Duodenal mucosa (tissue), 2 donors: ENCODE measurements at regions not wholly inside any gene's neighbourhood (a gene's known extent, or its start where the extent isn't known, plus 50 kb on each side); places are given as distances from the start of the nearest gene placed in this dataset.

Source experiments
- H3K27ac ChIP-seq: one replicate; pipeline ENCODE4 v1.7.0; 2013; ENCODE audit warnings: low read depth, low read length
- H3K27me3 ChIP-seq, 2 donors: one replicate each; pipeline ENCODE4 v1.7.0; 2013; ENCODE audit warnings: low read length in 2 of 2, control low read depth in 1 of 2; ENCODE audit not compliant: insufficient read depth in 2 of 2, control insufficient read depth in 1 of 2
- H3K36me3 ChIP-seq, 2 donors: one replicate each; pipeline ENCODE4 v1.7.0; 2013; ENCODE audit warnings: low read length in 2 of 2, control low read depth in 1 of 2; ENCODE audit not compliant: insufficient read depth in 2 of 2, control insufficient read depth in 1 of 2
- H3K4me1 ChIP-seq, 2 donors: one replicate each; pipeline ENCODE4 v1.7.0; 2013; ENCODE audit warnings: low read length in 2 of 2, control low read depth in 1 of 2; ENCODE audit not compliant: insufficient read depth in 2 of 2, control insufficient read depth in 1 of 2
- H3K4me3 ChIP-seq, 2 donors: one replicate each; pipeline ENCODE4 v1.7.0; 2013; ENCODE audit warnings: low read length in 2 of 2, low read depth in 1 of 2
- H3K9ac ChIP-seq, 2 donors: one replicate each; pipeline ENCODE4 v1.7.0; 2013; ENCODE audit warnings: low read length in 2 of 2, low read depth in 1 of 2
- H3K9me3 ChIP-seq, 2 donors: one replicate each; pipeline ENCODE4 v1.7.0; 2013; ENCODE audit warnings: low read length in 2 of 2, control low read depth in 1 of 2; ENCODE audit not compliant: control insufficient read depth in 1 of 2

DNA sequence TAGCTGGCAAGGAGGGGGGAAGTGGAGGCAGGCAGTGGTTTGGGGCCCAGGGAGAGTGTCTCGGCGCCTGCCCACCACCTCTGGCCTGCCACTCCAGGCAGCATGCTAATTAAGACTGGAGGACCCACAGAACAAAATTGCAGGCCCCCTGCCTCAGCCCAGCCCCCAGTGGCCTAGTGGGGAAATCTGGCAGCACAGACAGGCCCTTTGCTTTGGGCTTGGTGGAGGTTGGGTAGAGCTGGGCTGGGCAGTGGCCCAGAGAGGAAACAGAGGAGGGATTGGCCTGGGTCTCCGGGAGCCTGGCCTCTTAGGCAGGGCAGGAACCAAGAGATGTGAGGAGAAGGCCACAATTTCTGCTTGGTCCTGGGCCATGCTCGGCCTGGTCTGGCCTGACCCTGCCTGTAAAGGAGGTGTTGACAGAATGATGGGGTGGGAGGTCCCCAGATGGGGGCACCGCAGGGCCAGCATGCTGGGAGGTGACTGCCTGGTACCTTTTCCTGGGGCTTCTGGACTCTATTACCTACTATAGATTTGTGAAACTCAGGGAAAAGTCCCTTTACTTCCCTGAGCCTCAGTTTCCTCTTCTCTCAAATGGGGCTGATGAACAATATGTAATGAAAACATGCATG lies 92.4 kb upstream of the PJA1 start:
- H3K9ac ChIP-seq, result no peak overlapping the region
- no peaks in the 10 kb centered on the region for H3K9me3 ChIP-seq
- H3K4me1 ChIP-seq, result no peaks in the 10 kb centered on the region
- no peaks in the 10 kb centered on the region for H3K27me3 ChIP-seq
- H3K36me3 ChIP-seq, result no peaks in the 10 kb centered on the region
- no peak overlapping the region for H3K27ac ChIP-seq
- H3K4me3 ChIP-seq, result no peak overlapping the region

DNA sequence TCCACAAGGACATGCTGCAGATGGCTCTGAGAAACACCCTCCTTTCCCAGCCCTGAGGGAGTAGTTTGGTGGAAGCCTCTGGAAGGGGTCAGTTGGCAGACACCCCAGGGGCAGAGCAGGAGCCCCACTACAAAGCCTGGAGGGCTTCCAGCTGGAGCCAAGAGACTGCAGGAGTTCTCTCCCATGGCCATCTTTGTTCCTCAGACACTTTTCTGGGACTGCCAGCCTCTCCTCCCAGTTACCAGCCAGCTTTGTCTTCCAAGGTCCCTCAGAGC lies 91.0 kb upstream of the PJA1 start:
- Histone ChIP-seq H3K4me1 (no peaks in the 10 kb centered on the region), H3K9me3 (no peaks in the 10 kb centered on the region), H3K36me3 (no peaks in the 10 kb centered on the region)

DNA sequence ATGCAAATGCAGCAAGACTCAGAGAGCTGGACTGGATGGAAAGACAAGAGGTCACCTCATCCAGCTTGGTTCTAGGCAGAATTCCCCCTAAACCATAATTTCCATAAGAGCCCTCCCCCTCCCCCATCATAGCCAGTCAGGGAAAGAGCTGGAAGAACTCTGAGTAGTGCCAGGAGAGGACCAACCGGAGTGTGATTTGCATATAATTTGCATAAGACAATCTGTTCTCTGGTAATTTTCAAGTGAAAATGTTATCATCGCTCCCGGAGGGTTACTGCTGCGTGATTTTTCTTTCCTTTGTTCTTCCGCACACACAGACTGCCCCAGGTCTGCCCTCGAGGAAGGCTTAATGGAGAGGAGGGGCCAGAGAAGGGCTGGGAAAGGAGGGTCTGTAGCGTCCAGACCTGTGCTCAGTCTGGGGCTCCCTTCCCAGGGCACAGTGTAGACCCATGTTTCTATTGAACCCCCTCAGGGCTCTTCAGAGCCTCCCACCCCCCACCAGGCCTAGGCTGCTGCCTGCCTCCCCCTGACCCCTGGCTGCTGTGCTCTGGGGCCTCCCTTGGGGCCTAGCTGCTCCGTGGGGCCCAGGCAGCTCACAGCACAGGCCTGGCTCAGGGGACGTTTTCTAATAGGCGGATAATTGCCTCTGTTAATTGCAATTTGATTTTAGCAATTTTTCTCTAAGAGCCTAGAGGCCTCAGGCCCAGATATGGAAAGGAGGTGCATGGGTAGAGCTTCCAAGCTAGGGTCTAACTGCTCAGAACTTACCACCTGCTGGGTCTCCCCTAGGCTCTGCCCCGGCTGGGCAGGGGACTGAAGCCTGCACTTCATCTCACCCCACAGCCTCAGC lies 90.4 kb upstream of the PJA1 start:
- Histone ChIP-seq H3K27me3 (no peaks in the 10 kb centered on the region), H3K4me1 (no peaks in the 10 kb centered on the region), H3K9ac (no peak overlapping the region), H3K36me3 (no peaks in the 10 kb centered on the region), H3K4me3 (no peak overlapping the region), H3K27ac (no peak overlapping the region), H3K9me3 (no peaks in the 10 kb centered on the region)

More for the DNA sequence above, 91.0 kb upstream of the PJA1 start:
- Histone ChIP-seq H3K27ac (no peak overlapping the region), H3K4me3 (no peak overlapping the region), H3K27me3 (no peaks in the 10 kb centered on the region), H3K9ac (no peak overlapping the region)

DNA sequence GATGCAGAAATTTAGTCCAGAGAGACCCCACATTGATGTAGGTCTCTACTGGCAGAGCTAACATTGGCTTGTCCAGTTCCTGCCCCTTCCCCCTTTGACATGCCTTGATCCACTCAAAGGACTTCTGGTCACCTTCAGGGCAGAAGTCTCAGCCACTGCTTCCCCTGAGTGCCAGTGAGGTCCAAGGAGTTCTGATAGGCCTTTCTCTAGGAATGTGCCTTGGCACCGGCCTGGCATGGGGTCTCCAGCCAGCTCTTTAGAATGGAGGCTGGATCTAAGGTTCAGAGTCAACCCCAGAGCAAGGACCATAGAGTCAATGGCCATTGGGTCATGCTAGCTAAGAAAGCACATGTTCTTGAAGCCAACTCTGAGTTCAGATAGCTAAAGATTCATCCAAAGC lies 88.6 kb upstream of the PJA1 start:
- no peaks in the 10 kb centered on the region for H3K4me1 ChIP-seq

DNA sequence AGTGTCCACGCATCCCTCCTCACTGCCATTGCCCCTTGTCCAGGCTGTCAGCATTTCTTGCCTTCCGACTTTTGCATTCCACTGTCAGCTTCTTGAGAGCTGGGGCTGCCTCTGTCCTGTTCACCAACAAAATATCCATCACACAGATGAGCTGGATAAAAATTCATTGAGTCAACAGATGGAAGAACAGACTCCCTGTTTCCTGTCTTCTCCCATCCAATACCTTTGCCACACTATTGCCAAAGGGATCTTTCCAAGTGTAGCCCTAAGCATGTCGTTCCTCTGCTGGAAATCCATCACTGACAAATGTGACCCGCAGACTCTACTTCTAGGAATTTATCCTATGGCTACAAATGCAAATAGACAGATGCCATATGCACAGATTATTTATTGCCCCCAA lies 78.0 kb upstream of the PJA1 start:
- H3K36me3 ChIP-seq, result no peaks in the 10 kb centered on the region
- H3K4me3 ChIP-seq, result no peak overlapping the region
- no peaks in the 10 kb centered on the region for H3K4me1 ChIP-seq
- no peak overlapping the region for H3K9ac ChIP-seq
- H3K9me3 ChIP-seq, result no peaks in the 10 kb centered on the region
- H3K27ac ChIP-seq, result no peak overlapping the region
- H3K27me3 ChIP-seq, result no peaks in the 10 kb centered on the region

More for the DNA sequence above, 88.6 kb upstream of the PJA1 start:
- Histone ChIP-seq H3K27me3 (no peaks in the 10 kb centered on the region), H3K27ac (no peak overlapping the region), H3K9me3 (no peaks in the 10 kb centered on the region), H3K36me3 (no peaks in the 10 kb centered on the region), H3K4me3 (no peak overlapping the region), H3K9ac (no peak overlapping the region)

DNA sequence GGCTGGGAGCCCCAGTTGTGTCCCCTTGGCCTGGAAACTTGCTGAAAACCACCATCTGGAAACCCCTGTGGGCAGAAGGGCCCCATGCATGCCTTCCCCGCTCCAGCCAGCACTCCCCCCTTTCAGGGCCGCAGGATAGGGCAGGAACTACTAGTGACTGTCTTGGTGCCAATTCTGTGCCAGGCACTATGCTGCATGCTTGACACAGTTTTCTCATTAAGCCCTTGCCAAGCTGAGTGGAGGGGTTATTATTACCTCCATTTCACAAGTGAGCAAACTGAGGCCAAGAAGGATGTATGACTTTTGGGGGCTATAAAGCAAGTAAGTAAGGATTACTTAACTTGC lies 73.6 kb upstream of the PJA1 start:
- H3K4me3 ChIP-seq, result no peak overlapping the region
- H3K4me1 ChIP-seq, result no peaks in the 10 kb centered on the region
- H3K9ac ChIP-seq, result no peak overlapping the region
- H3K27ac ChIP-seq, result no peak overlapping the region
- H3K36me3 ChIP-seq, result no peaks in the 10 kb centered on the region
- H3K27me3 ChIP-seq, result no peaks in the 10 kb centered on the region
- no peaks in the 10 kb centered on the region for H3K9me3 ChIP-seq

DNA sequence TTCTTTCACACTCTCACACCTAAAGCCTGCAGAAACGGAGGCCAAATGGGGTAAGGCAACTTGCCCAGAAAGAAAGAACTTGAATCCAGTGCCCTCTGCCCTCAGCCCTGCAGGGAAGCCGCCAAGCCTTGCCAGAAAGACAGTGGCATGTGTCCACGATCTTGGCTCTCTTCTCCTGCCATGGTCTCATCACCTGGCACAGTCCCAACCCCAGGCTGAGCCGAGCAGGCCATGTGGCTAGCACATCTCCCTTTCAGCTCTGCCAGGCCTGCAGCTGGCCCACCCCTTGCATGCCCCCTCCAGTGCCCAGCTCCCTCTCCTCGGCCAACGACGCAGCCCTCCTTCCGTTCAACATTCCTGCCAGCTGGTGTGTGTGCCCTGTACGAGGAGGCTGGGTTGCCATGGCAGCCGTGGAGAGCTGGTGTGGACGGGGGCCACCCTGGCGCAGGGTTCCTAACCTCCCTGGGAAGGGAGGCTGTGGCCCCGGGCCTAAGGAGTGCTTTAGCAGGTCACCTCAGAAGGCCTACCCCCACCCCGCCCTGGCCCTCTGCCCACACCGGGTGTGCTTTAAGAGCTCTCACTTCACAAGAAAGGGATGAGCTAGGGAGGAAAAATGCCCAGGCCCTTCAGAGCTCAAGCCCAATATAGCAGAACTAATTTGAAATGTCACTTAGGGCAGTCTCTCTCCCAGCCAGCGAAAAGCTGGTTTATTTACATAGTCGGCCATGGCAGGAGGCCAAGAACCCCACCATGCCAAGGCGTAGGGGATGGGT lies 73.0 kb upstream of the PJA1 start:
- no peaks in the 10 kb centered on the region for H3K36me3 ChIP-seq
- no peaks in the 10 kb centered on the region for H3K4me1 ChIP-seq
- no peak overlapping the region for H3K4me3 ChIP-seq
- no peak overlapping the region for H3K27ac ChIP-seq
- H3K9me3 ChIP-seq, result no peaks in the 10 kb centered on the region
- H3K9ac ChIP-seq, result no peak overlapping the region
- H3K27me3 ChIP-seq, result no peaks in the 10 kb centered on the region

DNA sequence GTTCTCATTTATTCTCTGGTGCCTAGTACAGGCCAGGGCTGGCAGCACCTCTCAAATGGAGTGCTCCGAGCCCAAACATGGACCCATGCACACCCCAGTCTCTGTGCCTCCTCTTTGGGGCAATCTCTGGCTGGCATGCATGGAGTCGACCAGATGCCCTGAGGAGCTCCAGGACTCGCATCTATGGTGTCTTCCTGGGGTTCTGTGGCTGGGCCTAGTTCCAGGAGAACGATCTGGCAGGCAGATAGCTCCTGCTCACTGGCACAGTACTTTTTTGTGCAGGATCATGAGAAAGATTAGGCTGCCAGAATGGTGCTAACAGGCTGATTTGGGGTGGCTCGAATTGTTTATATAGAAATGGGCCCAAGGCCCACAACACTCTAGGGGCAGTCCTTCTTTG lies 72.0 kb upstream of the PJA1 start:
- Histone ChIP-seq H3K9ac (no peak overlapping the region), H3K4me3 (no peak overlapping the region), H3K27ac (no peak overlapping the region), H3K27me3 (no peaks in the 10 kb centered on the region), H3K4me1 (no peaks in the 10 kb centered on the region), H3K9me3 (no peaks in the 10 kb centered on the region), H3K36me3 (no peaks in the 10 kb centered on the region)

DNA sequence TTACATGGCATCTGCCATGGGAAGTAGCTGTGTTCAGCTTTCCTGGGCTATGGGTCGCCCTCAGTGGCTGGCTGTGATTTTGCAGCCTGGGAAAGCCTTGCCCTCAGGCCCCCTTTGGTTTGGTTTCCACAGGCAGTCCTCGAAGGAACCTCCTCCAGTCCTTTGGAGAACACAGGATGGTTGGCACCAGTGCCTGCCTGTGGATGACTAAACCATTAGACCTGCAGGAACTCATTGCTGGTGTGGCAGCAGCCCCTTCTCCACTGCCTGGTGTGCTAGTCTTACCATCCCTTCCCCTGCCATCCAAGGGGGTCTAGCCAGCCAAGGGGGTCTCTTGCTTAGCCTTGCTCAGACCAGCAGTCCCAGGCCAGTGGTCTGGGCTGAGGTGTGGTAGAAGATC lies 71.4 kb upstream of the PJA1 start:
- Histone ChIP-seq H3K4me1 (no peaks in the 10 kb centered on the region), H3K36me3 (no peaks in the 10 kb centered on the region)

DNA sequence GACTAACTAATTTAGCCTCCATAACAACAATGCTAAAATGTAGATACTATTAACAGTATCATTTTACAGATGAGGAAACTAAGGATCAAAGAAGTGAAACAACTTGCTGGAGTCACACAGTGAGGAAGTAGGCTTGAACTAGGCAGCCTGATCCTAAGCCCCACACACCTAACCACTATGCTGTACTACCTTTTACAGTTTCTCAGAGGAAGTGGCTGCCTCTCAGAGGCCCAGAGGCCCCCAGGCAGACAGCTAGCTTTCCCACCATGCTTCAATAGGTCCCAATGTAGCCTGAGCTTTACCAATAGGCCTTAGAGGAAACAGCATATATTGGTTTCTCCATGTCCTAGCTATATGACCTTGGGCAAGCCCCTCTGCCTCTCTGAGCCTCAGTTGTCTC lies 69.4 kb upstream of the PJA1 start:
- Histone ChIP-seq H3K27ac (no peak overlapping the region), H3K9ac (no peak overlapping the region), H3K4me3 (no peak overlapping the region), H3K9me3 (no peaks in the 10 kb centered on the region), H3K36me3 (no peaks in the 10 kb centered on the region), H3K4me1 (no peaks in the 10 kb centered on the region), H3K27me3 (no peaks in the 10 kb centered on the region)

More for the DNA sequence above, 71.4 kb upstream of the PJA1 start:
- H3K27me3 ChIP-seq, result no peaks in the 10 kb centered on the region
- H3K27ac ChIP-seq, result no peak overlapping the region
- H3K9me3 ChIP-seq, result no peaks in the 10 kb centered on the region
- H3K4me3 ChIP-seq, result no peak overlapping the region
- no peak overlapping the region for H3K9ac ChIP-seq
